ENCODE measurements at regions not wholly inside any gene's neighbourhood (a gene's known extent, or its start where the extent isn't known, plus 50 kb on each side); places are given as distances from the start of the nearest gene placed in this dataset.

DNA sequence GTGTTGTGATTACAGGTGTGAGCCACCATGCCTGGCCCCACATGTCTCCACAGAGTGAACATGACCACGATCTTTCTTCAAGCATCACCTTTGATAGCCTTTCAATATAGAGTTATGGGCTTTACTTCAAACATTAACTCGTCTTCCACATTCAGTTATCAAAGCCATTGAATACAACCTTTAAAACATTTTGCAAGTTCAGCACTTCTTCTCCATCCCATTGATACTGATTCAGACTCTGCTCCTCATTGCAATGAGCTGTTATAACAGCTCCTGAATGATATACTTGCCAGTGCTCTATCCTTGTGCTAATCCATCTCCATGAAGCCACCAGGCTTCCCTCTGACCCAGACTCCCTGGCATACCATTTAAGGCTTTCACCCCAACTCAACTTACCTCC is 223.5 kb upstream of the EEA1 start:
- TF ChIP-seq CTCF (conservative IDR thresholded peaks at IDR 0.05 in 1 of 2, IDR thresholded peaks at IDR 0.05 in 1 of 2; ENCODE audit: low read depth in 1 of 2, low read length in 2 of 2): no peak
- TF ChIP-seq EZH2 (IDR thresholded peaks at IDR 0.05; ENCODE audit: low read length, missing control alignments): no peak
